Stomach (tissue), 4 donors: ENCODE measurements at regions not wholly inside any gene's neighbourhood (a gene's known extent, or its start where the extent isn't known, plus 50 kb on each side); places are given as distances from the start of the nearest gene placed in this dataset.

Source experiments
- POLR2A ChIP-seq, 4 donors: fragments of 450-650 bp; IDR thresholded peaks; one replicate each; pipeline ENCODE4 v1.6.1; 2016; ENCODE audit warnings: antibody characterized with exemption in 4 of 4, control low read depth in 2 of 4, mild to moderate bottlenecking in 1 of 4, moderate library complexity in 1 of 4
- TF ChIP-seq, protein P1 (sequence below), 7 experiments: fragments of 450-650 bp in 4 of 7; fragments of 200-600 bp in 3 of 7; sonication (generic) in 3 of 7; IDR thresholded peaks; one replicate each; pipeline ENCODE4 v1.5.1; 2016 to 2019; ENCODE audit warnings: antibody characterized with exemption in 7 of 7, control low read depth in 2 of 7, mild to moderate bottlenecking in 1 of 7

GRCh38 chr16:72677662-72678447, 370.1 kb downstream of the ZFHX3 start:
- TF ChIP-seq, protein P1, sequence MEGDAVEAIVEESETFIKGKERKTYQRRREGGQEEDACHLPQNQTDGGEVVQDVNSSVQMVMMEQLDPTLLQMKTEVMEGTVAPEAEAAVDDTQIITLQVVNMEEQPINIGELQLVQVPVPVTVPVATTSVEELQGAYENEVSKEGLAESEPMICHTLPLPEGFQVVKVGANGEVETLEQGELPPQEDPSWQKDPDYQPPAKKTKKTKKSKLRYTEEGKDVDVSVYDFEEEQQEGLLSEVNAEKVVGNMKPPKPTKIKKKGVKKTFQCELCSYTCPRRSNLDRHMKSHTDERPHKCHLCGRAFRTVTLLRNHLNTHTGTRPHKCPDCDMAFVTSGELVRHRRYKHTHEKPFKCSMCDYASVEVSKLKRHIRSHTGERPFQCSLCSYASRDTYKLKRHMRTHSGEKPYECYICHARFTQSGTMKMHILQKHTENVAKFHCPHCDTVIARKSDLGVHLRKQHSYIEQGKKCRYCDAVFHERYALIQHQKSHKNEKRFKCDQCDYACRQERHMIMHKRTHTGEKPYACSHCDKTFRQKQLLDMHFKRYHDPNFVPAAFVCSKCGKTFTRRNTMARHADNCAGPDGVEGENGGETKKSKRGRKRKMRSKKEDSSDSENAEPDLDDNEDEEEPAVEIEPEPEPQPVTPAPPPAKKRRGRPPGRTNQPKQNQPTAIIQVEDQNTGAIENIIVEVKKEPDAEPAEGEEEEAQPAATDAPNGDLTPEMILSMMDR (IDR thresholded peaks at IDR 0.05) = no peak
- no peak for TF ChIP-seq POLR2A (IDR thresholded peaks at IDR 0.05)
